Thyroid gland (tissue), 4 donors: ENCODE measurements at regions not wholly inside any gene's neighbourhood (a gene's known extent, or its start where the extent isn't known, plus 50 kb on each side); places are given as distances from the start of the nearest gene placed in this dataset.

Source experiments
- DNase-seq, 2 donors: peaks; one replicate each; pipeline ENCODE4 v3.0.0-alpha.2; 2019
- H3K27ac ChIP-seq, 3 donors: fragments of 200-600 bp; sonication (generic); 1 replicate in 2 of 3; 2 replicates in 1 of 3; pipeline ENCODE4 v1.5.1; 2016 to 2019; ENCODE audit warnings: mild to moderate bottlenecking in 1 of 3, moderate library complexity in 1 of 3
- H3K27me3 ChIP-seq: fragments of 200-600 bp; sonication (generic); one replicate; pipeline ENCODE4 v1.5.1; 2019
- H3K36me3 ChIP-seq, 2 donors: fragments of 200-600 bp; sonication (generic); one replicate each; pipeline ENCODE4 v1.5.1; 2016 to 2019
- H3K4me1 ChIP-seq, 2 donors: fragments of 200-600 bp; sonication (generic); one replicate each; pipeline ENCODE4 v1.5.1; 2017 to 2019
- H3K4me3 ChIP-seq, 3 donors: fragments of 200-600 bp; sonication (generic); replicated peaks in 1 of 3; 1 replicate in 2 of 3; 2 replicates in 1 of 3; pipeline ENCODE4 v1.5.1; 2016; ENCODE audit warnings: mild to moderate bottlenecking in 1 of 3
- H3K9me3 ChIP-seq: fragments of 200-600 bp; sonication (generic); one replicate; pipeline ENCODE4 v1.5.1; 2017
- POLR2A ChIP-seq, 2 donors: fragments of 450-650 bp; IDR thresholded peaks; one replicate each; pipeline ENCODE4 v1.6.1; 2017; ENCODE audit warnings: antibody characterized with exemption in 2 of 2, mild to moderate bottlenecking in 2 of 2, moderate library complexity in 1 of 2
- WGBS, 2 donors: methylation state at CpG; one replicate each; pipeline ENCODE4 v1.1.5; 2017; 5-methylcytosine and 5-hydroxymethylcytosine counted together
- intact Hi-C: fragments of 100-400 bp; cut with DNase I; formaldehyde crosslinking; loops from one replicate; pipeline ENCODE4 v1.15.1; 2023
- TF ChIP-seq, protein P1 (sequence below), 6 experiments: fragments of 200-600 bp in 3 of 6; fragments of 450-650 bp in 3 of 6; sonication (generic) in 3 of 6; IDR thresholded peaks; one replicate each; pipeline ENCODE4 v1.5.1; 2016 to 2019; ENCODE audit warnings: antibody characterized with exemption in 6 of 6, mild to moderate bottlenecking in 2 of 6, inconsistent platforms in 1 of 6, moderate library complexity in 1 of 6

DNA sequence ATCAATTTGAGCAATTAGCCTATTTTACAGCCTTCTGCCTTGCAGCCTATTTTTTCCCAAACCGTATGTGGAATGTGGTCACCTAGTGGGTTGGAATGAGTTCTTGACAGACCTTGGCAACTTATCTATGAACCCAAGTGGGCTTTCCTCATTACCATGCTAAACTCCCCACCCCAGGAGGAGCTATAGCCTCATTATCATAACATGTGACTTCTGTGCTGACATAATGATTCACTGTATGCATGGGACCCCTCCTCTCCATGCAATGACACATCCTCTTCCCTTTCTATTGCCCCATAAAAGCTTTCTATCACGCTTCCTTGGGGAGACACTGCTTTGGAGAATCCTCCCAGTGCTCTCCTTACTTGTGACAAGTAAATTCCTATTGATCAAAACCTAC lies 83.5 kb upstream of the FHIT start:
- no peak for DNase-seq
- H3K4me3 ChIP-seq, result no peak overlapping the region
- no peaks in the 10 kb centered on the region for H3K4me1 ChIP-seq
- no peaks in the 10 kb centered on the region for H3K27me3 ChIP-seq
- WGBS, 2 donors, result 79 to 84% methylated on average over 2 of the region's 2 CpGs
- intact Hi-C loops, result no loop called here
- no peaks in the 10 kb centered on the region for H3K9me3 ChIP-seq
- TF ChIP-seq POLR2A (IDR thresholded peaks at IDR 0.05), result no peak
- TF ChIP-seq, protein P1, sequence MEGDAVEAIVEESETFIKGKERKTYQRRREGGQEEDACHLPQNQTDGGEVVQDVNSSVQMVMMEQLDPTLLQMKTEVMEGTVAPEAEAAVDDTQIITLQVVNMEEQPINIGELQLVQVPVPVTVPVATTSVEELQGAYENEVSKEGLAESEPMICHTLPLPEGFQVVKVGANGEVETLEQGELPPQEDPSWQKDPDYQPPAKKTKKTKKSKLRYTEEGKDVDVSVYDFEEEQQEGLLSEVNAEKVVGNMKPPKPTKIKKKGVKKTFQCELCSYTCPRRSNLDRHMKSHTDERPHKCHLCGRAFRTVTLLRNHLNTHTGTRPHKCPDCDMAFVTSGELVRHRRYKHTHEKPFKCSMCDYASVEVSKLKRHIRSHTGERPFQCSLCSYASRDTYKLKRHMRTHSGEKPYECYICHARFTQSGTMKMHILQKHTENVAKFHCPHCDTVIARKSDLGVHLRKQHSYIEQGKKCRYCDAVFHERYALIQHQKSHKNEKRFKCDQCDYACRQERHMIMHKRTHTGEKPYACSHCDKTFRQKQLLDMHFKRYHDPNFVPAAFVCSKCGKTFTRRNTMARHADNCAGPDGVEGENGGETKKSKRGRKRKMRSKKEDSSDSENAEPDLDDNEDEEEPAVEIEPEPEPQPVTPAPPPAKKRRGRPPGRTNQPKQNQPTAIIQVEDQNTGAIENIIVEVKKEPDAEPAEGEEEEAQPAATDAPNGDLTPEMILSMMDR (IDR thresholded peaks at IDR 0.05), result no peak
- no peak overlapping the region for H3K27ac ChIP-seq
- H3K36me3 ChIP-seq, result no peaks in the 10 kb centered on the region

DNA sequence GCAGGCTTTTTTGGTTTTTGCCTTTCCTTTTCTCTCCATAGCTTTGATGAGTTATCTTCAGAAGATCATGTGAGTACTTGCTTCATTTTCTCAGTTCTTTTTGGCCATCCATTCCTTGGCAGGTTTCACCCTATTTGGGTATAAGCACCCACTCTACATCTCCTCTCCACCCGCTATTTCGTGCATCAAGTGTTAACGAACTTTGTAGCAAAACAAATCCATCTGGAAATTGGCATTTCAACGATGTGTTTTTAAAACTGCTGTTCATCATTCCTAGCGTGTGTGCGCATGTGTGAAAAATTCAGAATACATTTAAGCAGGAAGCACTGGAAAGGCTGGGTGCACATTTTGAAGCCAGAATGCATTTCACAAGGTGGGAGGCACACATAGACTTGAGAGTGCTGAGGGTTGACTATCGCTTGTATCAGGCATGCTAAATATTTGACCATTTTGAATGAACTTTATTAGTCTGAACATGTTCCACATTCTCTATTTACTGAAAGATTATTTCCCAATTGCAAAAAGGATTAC lies 89.7 kb upstream of the FHIT start:
- H3K27me3 ChIP-seq, result no peaks in the 10 kb centered on the region
- no peak overlapping the region for H3K27ac ChIP-seq
- no peaks in the 10 kb centered on the region for H3K9me3 ChIP-seq
- TF ChIP-seq, protein P1 (IDR thresholded peaks at IDR 0.05), result no peak
- TF ChIP-seq POLR2A (IDR thresholded peaks at IDR 0.05), result no peak
- DNase-seq, result no peak
- intact Hi-C loops, result no loop called here
- H3K4me3 ChIP-seq, result no peak overlapping the region
- no peaks in the 10 kb centered on the region for H3K36me3 ChIP-seq
- no peaks in the 10 kb centered on the region for H3K4me1 ChIP-seq
- WGBS, 2 donors, result 61 to 62% methylated on average over 7 of the region's 7 CpGs

DNA sequence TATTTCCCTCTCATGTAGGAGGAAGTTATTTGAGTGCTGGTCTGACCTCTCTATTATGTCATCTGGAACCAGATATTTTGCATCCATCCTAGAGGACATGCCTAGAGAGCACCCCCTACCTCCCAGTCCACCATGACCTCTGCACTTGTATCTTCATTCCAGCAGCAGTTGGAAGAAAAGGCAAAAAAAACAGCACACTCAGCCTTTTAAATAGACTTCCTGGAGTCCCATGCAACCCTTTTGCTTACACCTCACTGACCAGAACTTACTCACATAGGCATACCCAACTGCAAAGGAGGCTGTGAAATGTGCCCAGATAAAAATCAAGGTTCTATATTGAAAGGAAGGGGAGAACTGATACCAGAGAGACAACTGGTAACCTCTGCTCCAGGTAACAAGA lies 92.3 kb upstream of the FHIT start:
- intact Hi-C loops, result no loop called here

DNA sequence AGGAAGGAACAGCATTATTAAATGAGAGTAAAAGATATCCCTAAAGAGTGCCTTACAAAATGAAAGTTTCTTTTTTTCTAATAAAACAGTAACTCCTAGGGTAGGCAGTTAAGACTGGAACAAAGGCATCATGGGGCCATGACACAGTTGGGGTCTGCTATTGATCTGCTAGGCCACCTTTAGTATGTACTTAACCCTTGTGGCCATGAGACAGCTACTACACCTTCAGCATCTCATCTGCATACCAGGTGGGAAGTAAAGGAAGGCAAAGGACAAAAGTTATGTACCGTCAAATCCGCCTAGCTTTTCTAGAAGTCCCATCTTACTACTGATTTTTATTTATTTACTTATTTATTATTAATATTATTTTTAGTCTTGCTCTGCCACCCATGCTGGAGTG lies 93.8 kb upstream of the FHIT start:
- Histone ChIP-seq H3K4me3 (no peak overlapping the region), H3K4me1 (no peaks in the 10 kb centered on the region), H3K36me3 (no peaks in the 10 kb centered on the region), H3K9me3 (no peaks in the 10 kb centered on the region), H3K27ac (no peak overlapping the region), H3K27me3 (no peaks in the 10 kb centered on the region)
- TF ChIP-seq, protein P1 (IDR thresholded peaks at IDR 0.05), result no peak
- no peak for TF ChIP-seq POLR2A (IDR thresholded peaks at IDR 0.05)
- no peak for DNase-seq
- intact Hi-C loops, result no loop called here
- 98 to 100% methylated on average over 2 of the region's 2 CpGs for WGBS, 2 donors

More for the DNA sequence above, 92.3 kb upstream of the FHIT start:
- H3K4me3 ChIP-seq, result no peak overlapping the region
- no peak overlapping the region for H3K27ac ChIP-seq
- no peaks in the 10 kb centered on the region for H3K4me1 ChIP-seq
- no peaks in the 10 kb centered on the region for H3K9me3 ChIP-seq
- TF ChIP-seq, protein P1 (IDR thresholded peaks at IDR 0.05), result no peak
- TF ChIP-seq POLR2A (IDR thresholded peaks at IDR 0.05), result no peak
- DNase-seq, result no peak
- no peaks in the 10 kb centered on the region for H3K27me3 ChIP-seq
- no peaks in the 10 kb centered on the region for H3K36me3 ChIP-seq

DNA sequence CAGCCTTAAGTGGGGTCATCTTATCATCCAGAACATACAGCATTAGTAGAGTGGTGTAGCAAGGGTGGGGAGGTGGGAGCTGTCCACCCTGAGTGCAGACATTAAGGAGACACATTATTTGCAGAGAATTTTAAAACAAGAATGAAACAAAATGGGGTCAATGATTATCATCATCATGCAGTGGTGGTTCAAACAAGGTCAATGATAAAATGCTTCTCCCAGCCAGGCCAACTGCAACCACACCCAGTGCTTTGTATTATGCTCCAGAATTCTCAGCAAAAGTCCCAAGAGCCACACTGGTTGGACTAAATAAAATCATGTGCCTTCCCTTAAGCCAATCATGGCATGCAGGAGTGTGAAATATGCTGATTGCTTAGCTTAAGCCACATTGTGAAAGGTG lies 96.7 kb upstream of the FHIT start:
- DNase-seq, result no peak
- Histone ChIP-seq H3K4me1 (no peaks in the 10 kb centered on the region), H3K4me3 (no peak overlapping the region), H3K9me3 (no peaks in the 10 kb centered on the region), H3K27me3 (no peaks in the 10 kb centered on the region), H3K36me3 (no peaks in the 10 kb centered on the region), H3K27ac (no peak overlapping the region)
- intact Hi-C loops, result no loop called here
- TF ChIP-seq, protein P1 (IDR thresholded peaks at IDR 0.05), result no peak
- TF ChIP-seq POLR2A (IDR thresholded peaks at IDR 0.05), result no peak
